DND-41 (cell line): ENCODE measurements at regions not wholly inside any gene's neighbourhood (a gene's known extent, or its start where the extent isn't known, plus 50 kb on each side); places are given as distances from the start of the nearest gene placed in this dataset.
"Not testable (repeated sequence)": the region's sequence is repeated elsewhere in the genome, so short reads cannot be mapped to it uniquely, and the experiment has no call there.

Experiments
- ATAC-seq: fragments of 200-7000 bp; cut with Tn5 transposase; 3 replicates; pipeline ENCODE4 v1.9.1; 2021; ENCODE audit warnings: low read depth; ENCODE audit not compliant: insufficient read depth
- DNase-seq: peaks from one replicate; pipeline ENCODE4 v3.0.0-alpha.2; 2020
- H2AFZ ChIP-seq: 2 replicates; pipeline ENCODE4 v1.6.0; 2012; ENCODE audit warnings: low read depth, low read length
- H3K27ac ChIP-seq: 2 replicates; pipeline ENCODE4 v1.5.1; 2012; ENCODE audit warnings: low read length, inconsistent platforms
- H3K27me3 ChIP-seq: fragments of 200-600 bp; sonication (generic); 2 replicates; pipeline ENCODE4 v1.6.0; 2012; ENCODE audit warnings: low read length, mild to moderate bottlenecking, inconsistent platforms; ENCODE audit not compliant: insufficient read depth, poor library complexity
- H3K36me3 ChIP-seq: 2 replicates; pipeline ENCODE4 v1.5.1; 2012; ENCODE audit warnings: low read length, inconsistent platforms; ENCODE audit not compliant: insufficient read depth
- H3K4me1 ChIP-seq: 2 replicates; pipeline ENCODE4 v1.5.1; 2012; ENCODE audit warnings: mild to moderate bottlenecking, low read length; ENCODE audit not compliant: insufficient read depth
- H3K4me2 ChIP-seq: 2 replicates; pipeline ENCODE4 v1.6.0; 2012; ENCODE audit warnings: mild to moderate bottlenecking, moderate library complexity, low read length, inconsistent platforms; ENCODE audit not compliant: insufficient read depth
- H3K4me3 ChIP-seq, 2 experiments: fragments of 200-600 bp in 1 of 2; shearing (Covaris generic) in 1 of 2; 2 replicates each; pipeline ENCODE4 v1.5.1; 2012 to 2016; ENCODE audit warnings: inconsistent platforms in 2 of 2, low read length in 2 of 2, mild to moderate bottlenecking in 2 of 2, low read depth in 1 of 2, moderate library complexity in 1 of 2
- H3K79me2 ChIP-seq: 2 replicates; pipeline ENCODE4 v1.6.0; 2012; ENCODE audit warnings: low read length, inconsistent platforms; ENCODE audit not compliant: insufficient read depth
- H3K9ac ChIP-seq: 2 replicates; pipeline ENCODE4 v1.6.0; 2012; ENCODE audit warnings: low read depth, mild to moderate bottlenecking, inconsistent platforms, low read length, moderate library complexity
- H3K9me3 ChIP-seq: 2 replicates; pipeline ENCODE4 v1.5.1; 2012; ENCODE audit warnings: low read length, moderate library complexity, mild to moderate bottlenecking, inconsistent platforms; ENCODE audit not compliant: insufficient read depth, severe bottlenecking
- H4K20me1 ChIP-seq: 2 replicates; pipeline ENCODE4 v1.6.0; 2012; ENCODE audit warnings: low read length; ENCODE audit not compliant: insufficient read depth
- CTCF ChIP-seq: IDR thresholded peaks from 2 replicates; pipeline ENCODE4 v1.5.1; 2012; ENCODE audit warnings: borderline replicate concordance, low read length, moderate library complexity, mild to moderate bottlenecking; ENCODE audit not compliant: poor library complexity, severe bottlenecking; ENCODE audit errors: extremely low read depth
- EZH2 ChIP-seq: IDR thresholded peaks from 3 replicates; pipeline ENCODE4 v1.6.1; 2012; ENCODE audit warnings: borderline replicate concordance, low read depth, mild to moderate bottlenecking, moderate library complexity, low read length, inconsistent platforms; ENCODE audit not compliant: severe bottlenecking

- not testable (repeated sequence) for ATAC-seq
- H3K27me3 ChIP-seq = peaks cover 17% of the 10 kb centered on the region
Observed at GRCh38 chr11:134953417-134953970, 541.5 kb upstream of the B3GAT1 start.

GRCh38 chr11:134951305-134951700 lies 539.3 kb upstream of the B3GAT1 start:
- Histone ChIP-seq H3K4me3 (no peak overlapping the region), H4K20me1 (no peaks in the 10 kb centered on the region), H2AFZ (no peak overlapping the region), H3K9me3 (no peaks in the 10 kb centered on the region), H3K9ac (no peak overlapping the region), H3K27ac (no peak overlapping the region), H3K4me2 (no peak overlapping the region), H3K4me1 (no peaks in the 10 kb centered on the region), H3K27me3 (peaks cover 21% of the 10 kb centered on the region), H3K79me2 (no peaks in the 10 kb centered on the region), H3K36me3 (no peaks in the 10 kb centered on the region)
- no peak for DNase-seq
- ATAC-seq = no peak
- TF ChIP-seq CTCF (no peak), EZH2 (no peak)

More at GRCh38 chr11:134953417-134953970, 541.5 kb upstream of the B3GAT1 start:
- not testable (repeated sequence) for H3K27ac ChIP-seq, H3K4me1 ChIP-seq, H2AFZ ChIP-seq, H3K9me3 ChIP-seq, DNase-seq, H4K20me1 ChIP-seq, H3K36me3 ChIP-seq, H3K4me2 ChIP-seq, H3K79me2 ChIP-seq, H3K4me3 ChIP-seq, H3K9ac ChIP-seq

- H3K9ac ChIP-seq = no peak overlapping the region
- peaks cover 20% of the 10 kb centered on the region for H3K27me3 ChIP-seq
- no peak overlapping the region for H3K4me2 ChIP-seq
- no peak for TF ChIP-seq EZH2
- no peak for TF ChIP-seq CTCF
- no peaks in the 10 kb centered on the region for H4K20me1 ChIP-seq
- no peak for DNase-seq
- no peak overlapping the region for H2AFZ ChIP-seq
- H3K36me3 ChIP-seq = no peaks in the 10 kb centered on the region
- no peak for ATAC-seq
- H3K79me2 ChIP-seq = no peaks in the 10 kb centered on the region
- H3K4me3 ChIP-seq = no peak overlapping the region
- H3K9me3 ChIP-seq = no peaks in the 10 kb centered on the region
- no peak overlapping the region for H3K27ac ChIP-seq
- no peaks in the 10 kb centered on the region for H3K4me1 ChIP-seq
Observed at GRCh38 chr11:134950692-134951304, 538.8 kb upstream of the B3GAT1 start.

- Histone ChIP-seq H2AFZ (no peak overlapping the region), H3K4me3 (no peak overlapping the region)
Observed at GRCh38 chr11:134949121-134950090, 537.4 kb upstream of the B3GAT1 start.

More at GRCh38 chr11:134949121-134950090, 537.4 kb upstream of the B3GAT1 start:
- Histone ChIP-seq H3K4me2 (no peak overlapping the region), H3K27ac (no peak overlapping the region), H3K4me1 (no peaks in the 10 kb centered on the region), H3K27me3 (peaks cover 10% of the 10 kb centered on the region), H3K9ac (no peak overlapping the region), H3K36me3 (no peaks in the 10 kb centered on the region), H3K9me3 (no peaks in the 10 kb centered on the region), H3K79me2 (no peaks in the 10 kb centered on the region), H4K20me1 (no peaks in the 10 kb centered on the region)
- DNase-seq (no peak), ATAC-seq (no peak)
- no peak for TF ChIP-seq CTCF
- TF ChIP-seq EZH2 = no peak
